Activated naive CD8-positive, alpha-beta T cell (primary cell): ENCODE measurements at regions not wholly inside any gene's neighbourhood (a gene's known extent, or its start where the extent isn't known, plus 50 kb on each side); places are given as distances from the start of the nearest gene placed in this dataset.
"Not testable (repeated sequence)": the region's sequence is repeated elsewhere in the genome, so short reads cannot be mapped to it uniquely, and the experiment has no call there.

Experiments used
- H3K27ac Mint-ChIP-seq: one replicate; pipeline ENCODE4 v1.8.0; 2021; ENCODE audit warnings: mixed read lengths
- H3K27me3 Mint-ChIP-seq: one replicate; pipeline ENCODE4 v1.8.0; 2021; ENCODE audit warnings: mixed read lengths
- H3K36me3 Mint-ChIP-seq: one replicate; pipeline ENCODE4 v1.8.0; 2021; ENCODE audit warnings: mixed read lengths
- H3K4me1 Mint-ChIP-seq: one replicate; pipeline ENCODE4 v1.8.0; 2021; ENCODE audit warnings: low read depth, mixed read lengths
- H3K4me3 Mint-ChIP-seq: one replicate; pipeline ENCODE4 v1.8.0; 2021; ENCODE audit warnings: mild to moderate bottlenecking, mixed read lengths
- H3K9me3 Mint-ChIP-seq: one replicate; pipeline ENCODE4 v1.8.0; 2021; ENCODE audit warnings: low read depth, mixed read lengths

- no peak overlapping the region for H3K27ac Mint-ChIP-seq
- H3K27me3 Mint-ChIP-seq: peaks cover 2% of the 10 kb centered on the region
- H3K36me3 Mint-ChIP-seq: no peaks in the 10 kb centered on the region
- no peaks in the 10 kb centered on the region for H3K9me3 Mint-ChIP-seq
- no peaks in the 10 kb centered on the region for H3K4me1 Mint-ChIP-seq
- H3K4me3 Mint-ChIP-seq: no peak overlapping the region
These were observed 186.8 kb downstream of the FRK start for GRCh38 chr6:115873901-115874300.

- Mint-ChIP-seq H3K27me3 (peaks cover 4% of the 10 kb centered on the region), H3K36me3 (no peaks in the 10 kb centered on the region), H3K27ac (no peak overlapping the region), H3K4me3 (no peak overlapping the region), H3K4me1 (no peaks in the 10 kb centered on the region), H3K9me3 (no peaks in the 10 kb centered on the region)
These were observed 190.2 kb downstream of the FRK start for GRCh38 chr6:115870464-115870863.

GRCh38 chr6:115865914-115866313 is 194.8 kb downstream of the FRK start:
- Mint-ChIP-seq H3K9me3 (no peaks in the 10 kb centered on the region), H3K4me3 (no peak overlapping the region), H3K27ac (no peak overlapping the region), H3K4me1 (no peaks in the 10 kb centered on the region), H3K27me3 (peaks cover 3% of the 10 kb centered on the region), H3K36me3 (no peaks in the 10 kb centered on the region)

GRCh38 chr6:115863211-115863610 is 197.5 kb downstream of the FRK start:
- Mint-ChIP-seq H3K27ac (no peak overlapping the region), H3K27me3 (peaks cover 3% of the 10 kb centered on the region), H3K4me3 (no peak overlapping the region), H3K9me3 (peaks cover 4% of the 10 kb centered on the region), H3K36me3 (no peaks in the 10 kb centered on the region), H3K4me1 (no peaks in the 10 kb centered on the region)

- H3K4me1 Mint-ChIP-seq, H3K9me3 Mint-ChIP-seq: not testable (repeated sequence)
These were observed 199.0 kb downstream of the FRK start for GRCh38 chr6:115861658-115862057.

GRCh38 chr6:115859577-115859976 is 201.1 kb downstream of the FRK start:
- not testable (repeated sequence) for H3K9me3 Mint-ChIP-seq, H3K4me3 Mint-ChIP-seq, H3K4me1 Mint-ChIP-seq, H3K27me3 Mint-ChIP-seq, H3K36me3 Mint-ChIP-seq, H3K27ac Mint-ChIP-seq

More at GRCh38 chr6:115861658-115862057, 199.0 kb downstream of the FRK start:
- H3K4me3 Mint-ChIP-seq, H3K36me3 Mint-ChIP-seq, H3K27me3 Mint-ChIP-seq, H3K27ac Mint-ChIP-seq: not testable (repeated sequence)

GRCh38 chr6:115854866-115855665 is 205.6 kb downstream of the FRK start:
- H3K27ac Mint-ChIP-seq: no peak overlapping the region
- peaks cover 9% of the 10 kb centered on the region for H3K9me3 Mint-ChIP-seq
- no peaks in the 10 kb centered on the region for H3K27me3 Mint-ChIP-seq
- H3K4me1 Mint-ChIP-seq: no peaks in the 10 kb centered on the region
- H3K36me3 Mint-ChIP-seq: no peaks in the 10 kb centered on the region
- H3K4me3 Mint-ChIP-seq: no peak overlapping the region

- Mint-ChIP-seq H3K4me3 (no peak overlapping the region), H3K4me1 (no peaks in the 10 kb centered on the region), H3K36me3 (no peaks in the 10 kb centered on the region), H3K27ac (no peak overlapping the region), H3K9me3 (no peaks in the 10 kb centered on the region), H3K27me3 (no peaks in the 10 kb centered on the region)
These were observed 213.0 kb downstream of the FRK start for GRCh38 chr6:115847671-115848070.

- no peaks in the 10 kb centered on the region for H3K9me3 Mint-ChIP-seq
- H3K27me3 Mint-ChIP-seq: no peaks in the 10 kb centered on the region
- H3K27ac Mint-ChIP-seq: no peak overlapping the region
- H3K4me1 Mint-ChIP-seq: no peaks in the 10 kb centered on the region
- H3K36me3 Mint-ChIP-seq: no peaks in the 10 kb centered on the region
- no peak overlapping the region for H3K4me3 Mint-ChIP-seq
These were observed 216.7 kb downstream of the FRK start for GRCh38 chr6:115843945-115844344.

- Mint-ChIP-seq H3K27me3 (no peaks in the 10 kb centered on the region), H3K9me3 (peaks cover 6% of the 10 kb centered on the region), H3K4me3 (no peak overlapping the region), H3K27ac (no peak overlapping the region), H3K4me1 (no peaks in the 10 kb centered on the region), H3K36me3 (no peaks in the 10 kb centered on the region)
These were observed 218.4 kb downstream of the FRK start for GRCh38 chr6:115842338-115842737.

- Mint-ChIP-seq H3K9me3 (peaks cover 8% of the 10 kb centered on the region), H3K4me1 (no peaks in the 10 kb centered on the region), H3K27me3 (no peaks in the 10 kb centered on the region), H3K4me3 (no peak overlapping the region), H3K27ac (no peak overlapping the region), H3K36me3 (no peaks in the 10 kb centered on the region)
These were observed 221.0 kb downstream of the FRK start for GRCh38 chr6:115839583-115840181.

- H3K36me3 Mint-ChIP-seq: no peaks in the 10 kb centered on the region
These were observed 221.8 kb downstream of the FRK start for GRCh38 chr6:115838763-115839401.

GRCh38 chr6:115838216-115838615 is 222.5 kb downstream of the FRK start:
- H3K27ac Mint-ChIP-seq: no peak overlapping the region

More at GRCh38 chr6:115838763-115839401, 221.8 kb downstream of the FRK start:
- H3K4me1 Mint-ChIP-seq: no peaks in the 10 kb centered on the region
- H3K9me3 Mint-ChIP-seq: peaks cover 8% of the 10 kb centered on the region
- no peak overlapping the region for H3K4me3 Mint-ChIP-seq
- H3K27me3 Mint-ChIP-seq: no peaks in the 10 kb centered on the region
- no peak overlapping the region for H3K27ac Mint-ChIP-seq

GRCh38 chr6:115836374-115836773 is 224.3 kb downstream of the FRK start:
- H3K4me1 Mint-ChIP-seq, H3K27me3 Mint-ChIP-seq, H3K27ac Mint-ChIP-seq, H3K9me3 Mint-ChIP-seq, H3K36me3 Mint-ChIP-seq, H3K4me3 Mint-ChIP-seq: not testable (repeated sequence)

More at GRCh38 chr6:115838216-115838615, 222.5 kb downstream of the FRK start:
- peaks cover 8% of the 10 kb centered on the region for H3K9me3 Mint-ChIP-seq
- no peaks in the 10 kb centered on the region for H3K27me3 Mint-ChIP-seq
- no peak overlapping the region for H3K4me3 Mint-ChIP-seq
- no peaks in the 10 kb centered on the region for H3K36me3 Mint-ChIP-seq
- no peaks in the 10 kb centered on the region for H3K4me1 Mint-ChIP-seq

- H3K27me3 Mint-ChIP-seq: no peaks in the 10 kb centered on the region
- no peaks in the 10 kb centered on the region for H3K36me3 Mint-ChIP-seq
- no peaks in the 10 kb centered on the region for H3K4me1 Mint-ChIP-seq
- no peak overlapping the region for H3K4me3 Mint-ChIP-seq
- no peak overlapping the region for H3K27ac Mint-ChIP-seq
- H3K9me3 Mint-ChIP-seq: peaks cover 8% of the 10 kb centered on the region
These were observed 225.4 kb downstream of the FRK start for GRCh38 chr6:115835314-115835713.
